Stimulated activated CD4-positive, alpha-beta T cell treated with anti-CD3 and anti-CD28 coated beads, Interleukin-12 subunit alpha, Interleukin-12 subunit beta, amount 100 ng/mL, for 4 hours (primary cell): ENCODE measurements at regions not wholly inside any gene's neighbourhood (a gene's known extent, or its start where the extent isn't known, plus 50 kb on each side); places are given as distances from the start of the nearest gene placed in this dataset.
"Not testable (repeated sequence)": the region's sequence is repeated elsewhere in the genome, so short reads cannot be mapped to it uniquely, and the experiment has no call there.

Experiments used
- DNase-seq: peaks from one replicate; pipeline ENCODE4 v3.0.0-alpha.2; 2020

DNA sequence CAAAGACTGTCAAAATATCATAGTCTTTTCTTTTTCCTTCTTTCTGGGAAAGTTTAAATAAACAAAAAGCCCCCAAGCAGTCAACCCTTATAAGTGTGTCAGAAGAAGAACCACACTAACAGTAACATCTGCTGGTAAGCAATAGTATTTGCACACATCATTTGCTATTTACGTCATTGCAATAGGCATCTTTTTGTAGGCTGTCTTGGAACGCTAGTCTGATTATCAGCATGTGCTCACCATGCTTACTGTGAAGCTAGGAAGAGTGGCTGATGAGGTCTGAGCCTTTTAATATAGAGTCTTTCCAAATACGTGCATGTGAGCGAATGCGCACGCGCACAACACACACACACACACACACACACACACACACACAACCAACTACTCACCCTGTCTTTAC is 599.0 kb upstream of the TPK1 start:
- no peak for DNase-seq

GRCh38 chr7:145431834-145432233 is 596.0 kb upstream of the TPK1 start:
- DNase-seq: no peak

DNA sequence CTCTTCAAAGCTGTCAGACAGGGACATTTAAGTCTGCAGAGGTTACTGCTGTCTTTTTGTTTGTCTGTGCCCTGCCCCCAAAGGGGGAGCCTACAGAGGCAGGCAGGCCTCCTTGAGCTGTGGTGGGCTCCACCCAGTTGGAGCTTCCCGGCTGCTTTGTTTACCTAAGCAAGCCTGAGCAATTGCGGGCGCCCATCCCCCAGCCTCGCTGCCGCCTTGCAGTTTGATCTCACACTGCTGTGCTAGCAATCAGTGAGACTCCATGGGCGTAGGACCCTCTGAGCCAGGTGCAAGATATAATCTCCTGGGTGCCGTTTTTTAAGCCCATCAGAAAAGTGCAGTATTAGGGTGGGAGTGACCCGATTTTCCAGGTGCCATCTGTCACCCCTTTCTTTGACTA is 582.6 kb upstream of the TPK1 start:
- not testable (repeated sequence) for DNase-seq

GRCh38 chr7:145411066-145411465 is 575.2 kb upstream of the TPK1 start:
- no peak for DNase-seq

DNA sequence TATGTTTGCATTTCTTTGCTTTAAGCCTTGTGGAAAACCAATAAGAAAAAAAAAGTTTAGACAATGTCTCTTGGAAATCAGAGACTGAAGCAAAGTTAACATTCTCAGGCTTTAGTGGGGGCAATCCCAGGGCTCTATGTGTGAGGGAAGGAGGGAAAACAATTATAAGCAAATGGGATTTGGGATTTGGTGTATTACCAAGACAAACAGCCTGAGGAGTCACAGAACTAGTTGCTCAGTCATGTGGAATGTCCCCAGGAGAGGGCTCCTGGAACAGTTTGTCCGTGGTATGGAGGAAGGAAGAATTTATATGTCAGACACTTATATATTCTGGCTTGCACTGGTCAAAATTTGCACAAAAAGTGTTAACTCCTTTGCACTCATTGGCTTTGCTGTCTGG is 562.9 kb upstream of the TPK1 start:
- no peak for DNase-seq

- no peak for DNase-seq
These were observed 558.3 kb upstream of the TPK1 start for GRCh38 chr7:145394126-145394525.

DNA sequence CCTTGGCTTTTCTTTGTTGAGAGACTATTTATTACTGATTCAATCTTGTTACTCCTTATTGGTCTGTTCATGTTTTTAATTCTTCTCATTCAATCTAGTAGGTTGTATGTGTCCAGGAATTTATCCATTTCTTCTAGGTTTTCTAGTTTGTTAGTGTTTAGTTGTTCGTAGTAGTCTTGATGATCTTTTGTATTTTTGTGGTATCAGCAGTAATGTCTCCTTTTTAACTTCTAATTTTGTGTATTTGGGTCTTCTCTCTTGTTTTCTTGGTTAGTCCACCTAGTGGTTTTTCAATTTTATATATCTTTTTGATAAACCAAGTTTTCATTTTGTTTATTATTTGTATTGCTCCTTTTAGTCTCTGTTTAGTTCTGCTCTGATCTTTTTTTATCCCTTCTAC is 546.9 kb upstream of the TPK1 start:
- DNase-seq: no peak

DNA sequence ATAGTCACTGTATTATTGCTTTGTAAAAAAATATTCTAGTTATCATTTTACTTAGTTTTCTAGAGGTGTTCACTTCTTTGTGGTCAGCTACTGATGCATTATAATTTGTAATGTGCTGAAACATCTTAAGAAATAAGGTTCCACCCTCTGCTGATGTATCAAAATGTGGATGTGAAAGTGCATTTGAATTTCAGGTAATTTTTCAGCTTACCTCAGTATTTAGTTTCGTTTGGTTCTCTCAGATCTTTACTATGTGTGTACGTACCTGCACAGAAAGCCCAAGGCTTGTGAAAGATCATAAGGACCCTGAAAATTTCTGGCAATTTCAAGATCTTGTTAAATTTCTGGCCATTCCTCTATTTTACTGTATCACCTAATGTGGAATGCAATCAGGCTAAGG is 542.3 kb upstream of the TPK1 start:
- DNase-seq: no peak

- no peak for DNase-seq
These were observed 524.8 kb upstream of the TPK1 start for GRCh38 chr7:145360511-145361100.

DNA sequence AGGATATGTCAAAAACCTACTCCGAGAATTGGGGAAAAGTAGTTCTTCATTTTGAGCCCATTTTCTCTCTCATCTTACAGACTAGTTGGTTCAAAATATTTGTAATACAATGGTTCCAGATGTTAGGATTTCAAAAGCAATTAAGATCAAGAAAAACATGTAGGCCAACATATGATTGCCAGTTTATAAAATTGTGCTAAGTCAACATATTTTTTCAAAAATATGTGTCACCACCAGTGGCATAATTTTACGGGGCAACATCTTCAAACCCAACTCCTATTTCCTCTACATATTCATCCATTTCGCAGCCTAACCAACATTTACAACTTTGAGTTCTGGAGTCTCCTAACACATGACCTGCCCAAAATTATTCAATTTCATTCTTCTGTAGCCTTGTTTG is 514.5 kb upstream of the TPK1 start:
- no peak for DNase-seq

DNA sequence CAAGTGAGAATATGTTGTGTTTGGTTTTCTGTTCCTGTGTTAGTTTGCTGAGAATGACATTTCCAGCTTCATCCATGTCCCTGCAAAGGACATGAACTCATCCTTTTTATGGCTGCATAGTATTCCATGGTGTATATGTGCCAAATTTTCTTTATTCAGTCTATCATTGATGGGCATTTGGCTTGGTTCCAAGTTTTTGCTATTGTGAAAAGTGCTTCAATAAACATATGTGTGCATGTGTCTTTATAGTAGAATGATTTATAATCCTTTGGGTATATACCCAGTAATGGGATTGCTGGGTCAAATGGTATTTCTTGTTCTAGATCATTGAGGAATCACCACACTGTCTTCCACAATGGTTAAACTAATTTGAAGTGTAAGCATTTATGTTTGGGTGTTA is 513.6 kb upstream of the TPK1 start:
- DNase-seq: not testable (repeated sequence)

GRCh38 chr7:145347271-145347670 is 511.4 kb upstream of the TPK1 start:
- no peak for DNase-seq

- no peak for DNase-seq
These were observed 503.5 kb upstream of the TPK1 start for GRCh38 chr7:145339319-145339718.

DNA sequence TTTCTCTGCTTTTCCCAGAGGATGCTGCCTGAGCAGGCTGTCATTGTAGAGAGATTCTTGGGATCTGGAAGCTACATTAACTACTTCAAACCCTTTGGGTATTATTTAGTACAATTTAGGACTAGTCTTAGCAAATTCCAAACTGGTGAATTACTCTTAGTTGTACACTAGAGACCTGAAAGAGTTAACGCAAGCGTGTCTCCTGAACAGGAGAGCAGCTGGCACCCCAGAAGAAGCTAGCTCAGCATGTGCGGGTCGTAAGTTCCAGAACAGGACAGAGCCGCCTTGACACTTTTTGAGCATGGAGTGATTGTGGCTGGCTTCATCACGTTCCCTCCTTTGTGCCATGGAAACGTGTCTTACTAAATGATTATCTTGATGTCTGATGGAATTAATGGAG is 495.7 kb upstream of the TPK1 start:
- DNase-seq: no peak

DNA sequence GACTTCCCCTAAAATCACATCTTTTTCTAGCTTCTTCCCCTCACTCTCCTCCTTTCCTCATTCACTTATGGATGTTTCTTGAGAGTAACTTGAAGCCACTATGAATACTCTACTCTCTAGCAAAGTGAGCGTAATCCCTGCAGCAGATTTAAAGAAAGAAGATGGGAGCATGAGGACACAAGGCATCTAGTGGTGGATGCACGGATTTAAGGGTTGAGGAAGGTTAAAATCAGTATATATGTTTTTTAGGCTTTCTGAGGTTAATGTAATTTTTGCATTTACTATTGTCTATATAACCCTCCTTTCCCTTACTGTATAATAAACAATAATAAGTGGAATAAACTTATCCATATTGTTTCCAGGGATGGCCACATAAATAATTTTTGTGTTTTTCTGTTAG is 495.2 kb upstream of the TPK1 start:
- DNase-seq: no peak

- DNase-seq: no peak
These were observed 491.8 kb upstream of the TPK1 start for GRCh38 chr7:145327646-145328045.

DNA sequence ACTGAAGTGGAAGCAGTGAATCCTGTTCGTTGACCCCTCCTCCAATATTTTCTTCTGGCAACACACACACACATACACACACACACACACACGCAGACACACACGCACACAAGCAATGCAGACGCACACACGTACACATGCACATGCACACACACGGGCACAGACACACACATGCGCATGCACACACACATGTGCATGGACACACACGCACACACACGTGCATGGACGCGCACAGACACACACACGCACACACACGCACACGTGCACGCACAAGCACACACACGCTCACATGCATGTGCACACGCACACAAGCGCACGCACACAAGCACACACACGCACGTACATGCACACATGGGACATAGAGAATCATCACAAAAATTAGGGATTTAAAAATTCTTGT is 488.2 kb upstream of the TPK1 start:
- DNase-seq: no peak

GRCh38 chr7:145313551-145313950 is 477.7 kb upstream of the TPK1 start:
- DNase-seq: no peak

- no peak for DNase-seq
These were observed 457.9 kb upstream of the TPK1 start for GRCh38 chr7:145293754-145294153.

- DNase-seq: no peak
These were observed 457.4 kb upstream of the TPK1 start for GRCh38 chr7:145293228-145293701.

DNA sequence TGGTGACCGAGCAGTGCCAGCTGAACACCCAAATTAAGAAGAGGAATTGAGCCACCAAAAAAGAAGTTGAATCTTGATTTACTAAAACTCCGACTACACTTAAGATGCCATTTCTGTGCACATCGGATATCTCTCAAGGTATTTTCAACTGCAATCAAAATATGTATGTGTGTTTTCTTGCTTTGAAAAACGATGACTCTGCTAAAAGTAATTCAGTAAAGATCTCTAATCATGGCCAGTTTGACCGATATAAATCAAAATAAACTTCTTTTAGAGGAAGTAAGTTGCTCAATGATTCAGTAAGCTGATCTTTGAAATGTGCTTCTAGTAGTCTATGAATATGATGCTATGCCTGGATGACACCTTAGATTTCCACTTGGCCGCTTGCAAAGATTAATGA is 453.5 kb upstream of the TPK1 start:
- no peak for DNase-seq

GRCh38 chr7:145276118-145276517 is 440.3 kb upstream of the TPK1 start:
- DNase-seq: no peak

DNA sequence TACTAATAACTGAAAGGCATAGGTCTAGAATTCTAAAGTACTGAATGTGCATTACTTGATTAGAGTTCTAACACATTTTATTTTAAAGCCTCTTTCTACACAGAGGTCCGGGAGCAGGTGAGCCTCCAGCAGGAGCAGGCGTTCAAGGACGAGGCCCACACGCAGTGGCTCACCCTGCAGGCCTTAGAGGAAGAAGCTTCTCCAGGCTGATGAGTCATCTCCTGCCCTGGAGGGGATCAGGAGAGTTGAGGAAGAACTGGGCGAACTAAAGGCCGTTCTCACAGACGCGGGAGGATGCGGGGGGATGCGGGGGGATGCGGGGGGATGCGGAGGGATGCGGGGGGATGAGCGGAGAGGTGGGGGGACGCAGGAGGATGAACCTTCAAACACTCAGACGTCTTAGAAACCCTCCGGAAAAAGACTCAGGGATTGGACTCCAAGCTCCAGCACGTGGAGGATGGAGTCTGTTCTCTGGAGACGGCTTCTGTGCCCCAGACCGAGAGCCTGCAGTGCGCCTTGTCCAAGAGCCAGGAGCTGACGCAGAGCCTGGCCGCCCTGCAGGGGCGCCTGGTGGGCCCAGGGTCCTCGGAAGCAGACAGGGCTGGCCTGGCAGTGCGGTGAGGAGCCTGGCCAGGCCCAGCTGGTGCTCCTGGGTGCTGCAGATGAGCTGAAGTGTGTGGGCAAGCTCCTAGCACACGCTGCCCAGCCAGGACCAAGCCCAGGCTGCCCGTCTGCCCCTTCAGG is 433.7 kb upstream of the TPK1 start:
- DNase-seq: no peak

- DNase-seq: no peak
These were observed 429.3 kb upstream of the TPK1 start for GRCh38 chr7:145265180-145265579.

DNA sequence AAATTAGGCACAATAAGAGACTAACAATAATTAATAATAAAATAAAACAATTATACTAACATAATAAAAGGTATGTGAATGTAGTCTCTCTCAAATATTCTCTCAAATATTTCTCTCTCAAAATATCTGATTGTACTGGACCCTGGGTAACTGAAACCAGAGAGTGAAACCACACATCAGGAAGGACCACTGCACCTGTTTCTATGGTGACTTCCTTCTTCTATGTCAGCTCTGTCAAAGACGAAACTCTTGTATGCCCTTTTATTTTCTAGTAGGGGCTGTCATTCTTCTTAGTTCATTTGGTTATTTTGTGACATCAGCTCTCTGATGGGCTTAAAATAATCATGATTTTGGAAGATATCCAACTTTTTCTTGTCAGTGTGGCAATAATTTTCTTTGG is 428.0 kb upstream of the TPK1 start:
- DNase-seq: no peak
